T-helper 2 cell treated with Interferon-gamma antibody and Interleukin-4, amounts not matched to agents 5 μg/mL and 100 μg/mL, for 36 hours (primary cell): ENCODE measurements at regions not wholly inside any gene's neighbourhood (a gene's known extent, or its start where the extent isn't known, plus 50 kb on each side); places are given as distances from the start of the nearest gene placed in this dataset.
"Not testable (repeated sequence)": the region's sequence is repeated elsewhere in the genome, so short reads cannot be mapped to it uniquely, and the experiment has no call there.

Experiments used
- DNase-seq: peaks from one replicate; pipeline ENCODE4 v3.0.0; 2021; ENCODE audit warnings: low spot score
- H3K27ac Mint-ChIP-seq: one replicate; pipeline ENCODE4 v1.8.0; 2021; ENCODE audit warnings: mild to moderate bottlenecking, mixed read lengths
- H3K27me3 Mint-ChIP-seq: one replicate; pipeline ENCODE4 v1.8.0; 2021; ENCODE audit warnings: low read depth, mixed read lengths
- H3K36me3 Mint-ChIP-seq: one replicate; pipeline ENCODE4 v1.8.0; 2021; ENCODE audit warnings: low read depth, mixed read lengths
- H3K4me1 Mint-ChIP-seq: one replicate; pipeline ENCODE4 v1.8.0; 2021; ENCODE audit warnings: low read depth, mixed read lengths
- H3K4me3 Mint-ChIP-seq: one replicate; pipeline ENCODE4 v1.8.0; 2022; ENCODE audit warnings: mild to moderate bottlenecking, moderate library complexity, mixed read lengths
- H3K9me3 Mint-ChIP-seq: one replicate; pipeline ENCODE4 v1.8.0; 2021; ENCODE audit warnings: mixed read lengths

DNA sequence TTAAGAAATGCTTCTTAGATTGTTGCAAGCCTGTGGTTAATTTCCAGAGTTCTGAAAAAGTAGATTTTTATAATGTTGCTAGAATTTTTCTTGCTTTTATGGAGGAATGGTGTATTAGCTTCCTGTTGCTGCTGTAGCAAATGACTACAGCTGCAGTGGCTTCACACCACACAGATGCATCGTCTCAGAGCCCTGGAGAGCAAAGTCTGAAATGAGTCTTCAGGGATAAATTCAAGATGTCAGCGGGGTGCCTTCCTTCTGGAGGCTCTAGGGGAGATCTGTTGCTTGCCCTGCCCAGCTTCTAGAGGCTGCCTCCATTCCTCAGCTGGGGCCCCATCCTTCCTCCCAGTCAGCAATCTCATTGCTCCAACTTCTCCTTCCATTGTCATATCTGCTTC is 187.8 kb downstream of the ZNF516 start:
- Mint-ChIP-seq H3K27ac (no peak overlapping the region), H3K4me1 (no peaks in the 10 kb centered on the region)

DNA sequence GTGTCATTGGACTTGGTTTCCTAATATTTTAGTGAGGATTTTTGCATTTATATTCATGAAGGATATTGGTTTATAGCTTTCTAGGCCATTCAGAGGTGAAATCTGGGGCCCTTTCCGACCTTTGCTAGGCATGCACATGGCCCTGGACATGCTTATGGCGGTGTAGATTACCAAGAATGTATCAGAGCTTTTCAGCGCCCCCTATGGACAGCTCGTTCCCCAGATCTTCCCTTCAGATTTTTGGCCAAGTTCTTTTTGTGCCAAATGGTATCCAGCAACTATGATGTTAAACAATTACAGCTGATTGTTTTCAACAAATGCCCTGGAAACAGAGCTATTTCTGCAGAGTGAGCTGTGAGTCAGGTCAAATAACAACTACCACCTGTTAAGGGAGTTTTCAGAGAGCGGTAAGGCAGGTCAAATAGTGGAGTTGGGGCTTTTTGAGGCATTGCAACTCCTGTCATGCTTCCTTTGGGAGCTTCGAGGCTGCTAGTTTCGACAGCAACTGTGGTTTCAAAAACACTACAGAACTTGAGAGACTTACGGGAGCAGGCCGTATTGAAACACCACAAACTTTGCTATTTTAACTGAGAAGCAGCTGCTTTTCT is 188.3 kb downstream of the ZNF516 start:
- no peak for DNase-seq
- H3K36me3 Mint-ChIP-seq = no peaks in the 10 kb centered on the region
- no peaks in the 10 kb centered on the region for H3K4me1 Mint-ChIP-seq
- H3K27me3 Mint-ChIP-seq = peaks cover under 1% of the 10 kb centered on the region
- H3K9me3 Mint-ChIP-seq = no peaks in the 10 kb centered on the region
- H3K27ac Mint-ChIP-seq = no peak overlapping the region
- H3K4me3 Mint-ChIP-seq = no peak overlapping the region

More for the DNA sequence above, 187.8 kb downstream of the ZNF516 start:
- Mint-ChIP-seq H3K36me3 (no peaks in the 10 kb centered on the region), H3K27me3 (peaks cover 3% of the 10 kb centered on the region), H3K4me3 (no peak overlapping the region), H3K9me3 (no peaks in the 10 kb centered on the region)
- no peak for DNase-seq

DNA sequence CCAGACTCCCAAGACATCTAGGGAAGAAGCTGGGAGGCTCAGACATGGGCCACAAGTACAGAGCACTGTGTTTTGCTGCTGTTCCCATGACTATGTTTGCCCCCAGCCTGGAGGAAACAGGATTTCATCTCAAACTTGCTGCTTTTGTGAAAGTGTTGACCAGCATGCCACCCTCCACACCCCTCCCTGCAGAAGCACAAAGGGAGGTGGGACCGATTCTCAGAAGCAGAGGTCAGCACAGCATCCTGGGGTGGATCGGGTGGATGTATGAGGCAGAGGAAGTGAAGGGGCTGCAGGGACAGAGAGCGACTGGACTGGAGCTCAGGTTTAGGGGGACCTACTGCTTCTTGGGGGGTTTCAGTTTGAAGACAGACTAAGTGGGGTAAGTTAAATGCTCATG is 209.2 kb downstream of the ZNF516 start:
- H3K36me3 Mint-ChIP-seq = no peaks in the 10 kb centered on the region
- H3K4me3 Mint-ChIP-seq = no peak overlapping the region
- no peaks in the 10 kb centered on the region for H3K4me1 Mint-ChIP-seq
- H3K9me3 Mint-ChIP-seq = no peaks in the 10 kb centered on the region
- no peak for DNase-seq
- H3K27ac Mint-ChIP-seq = no peak overlapping the region
- no peaks in the 10 kb centered on the region for H3K27me3 Mint-ChIP-seq

DNA sequence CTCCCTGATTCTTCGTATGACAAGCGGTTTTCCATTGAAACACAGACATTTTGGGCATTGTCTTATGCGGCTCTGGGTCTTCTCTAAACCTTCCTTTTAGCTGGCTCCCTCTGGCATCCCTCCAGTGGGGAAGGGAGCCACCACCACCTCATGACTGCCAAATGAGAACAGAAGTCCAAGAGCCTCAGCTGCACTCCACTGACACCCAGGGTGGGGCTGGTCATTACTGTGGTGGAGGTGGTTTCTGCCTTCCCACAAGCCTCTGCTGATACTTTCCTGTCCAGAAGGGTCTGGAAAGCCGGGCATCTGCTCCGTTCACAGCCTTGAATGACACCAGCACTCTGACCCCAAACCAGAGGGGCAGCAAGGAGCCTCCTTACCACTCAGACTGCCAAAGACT is 213.5 kb downstream of the ZNF516 start:
- Mint-ChIP-seq H3K27ac (no peak overlapping the region), H3K9me3 (no peaks in the 10 kb centered on the region), H3K4me3 (no peak overlapping the region), H3K36me3 (no peaks in the 10 kb centered on the region), H3K4me1 (no peaks in the 10 kb centered on the region), H3K27me3 (no peaks in the 10 kb centered on the region)
- DNase-seq = no peak

DNA sequence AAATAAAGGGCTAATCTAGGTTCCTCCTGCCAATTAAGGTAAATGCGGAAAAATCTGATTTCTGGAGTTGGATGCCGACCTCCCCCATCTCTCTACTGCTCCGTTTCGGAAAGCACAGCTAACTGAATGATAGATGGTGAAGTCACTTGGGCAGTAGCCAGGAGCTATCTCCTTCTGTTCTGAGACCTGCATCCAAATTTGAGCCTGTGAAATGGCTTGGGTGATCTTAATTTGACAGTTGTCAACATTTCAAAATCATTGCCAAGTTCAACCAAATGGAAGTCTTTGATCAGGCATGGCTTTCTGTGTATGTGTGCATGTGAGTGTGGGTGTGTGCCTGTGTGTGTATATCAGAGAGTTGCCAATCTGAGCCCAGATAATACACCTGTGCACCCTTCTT is 217.2 kb downstream of the ZNF516 start:
- Mint-ChIP-seq H3K4me3 (no peak overlapping the region), H3K9me3 (no peaks in the 10 kb centered on the region), H3K4me1 (no peaks in the 10 kb centered on the region), H3K27me3 (no peaks in the 10 kb centered on the region), H3K27ac (no peak overlapping the region), H3K36me3 (no peaks in the 10 kb centered on the region)
- DNase-seq = no peak

DNA sequence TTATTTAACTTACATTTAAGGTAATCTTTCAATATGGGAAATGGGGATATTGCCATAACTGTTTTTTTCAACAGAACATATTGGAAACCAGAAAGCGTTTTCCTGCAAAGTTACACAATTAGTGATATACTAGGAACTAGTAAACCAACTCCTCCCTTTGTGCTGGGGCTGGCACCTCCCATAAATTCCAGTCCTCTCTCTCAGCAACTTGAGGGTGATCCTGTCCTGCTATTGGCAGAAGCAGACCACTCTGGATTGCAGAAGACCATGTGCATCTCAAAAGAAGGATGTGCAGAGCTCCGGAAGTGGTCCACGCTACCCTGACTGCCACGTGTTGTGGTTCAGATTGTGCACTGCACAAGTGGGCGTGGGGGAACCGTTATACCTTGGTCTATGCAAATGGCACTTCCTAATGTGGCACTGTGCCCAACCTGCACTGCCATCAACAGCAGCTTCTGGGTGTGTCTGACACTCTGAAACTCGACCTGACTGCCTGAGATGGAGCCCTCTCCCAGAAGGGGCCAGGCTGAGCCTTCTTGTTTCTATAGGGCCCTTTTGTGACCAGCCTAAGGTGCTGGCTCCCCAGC is 219.2 kb downstream of the ZNF516 start:
- H3K4me1 Mint-ChIP-seq = no peaks in the 10 kb centered on the region

DNA sequence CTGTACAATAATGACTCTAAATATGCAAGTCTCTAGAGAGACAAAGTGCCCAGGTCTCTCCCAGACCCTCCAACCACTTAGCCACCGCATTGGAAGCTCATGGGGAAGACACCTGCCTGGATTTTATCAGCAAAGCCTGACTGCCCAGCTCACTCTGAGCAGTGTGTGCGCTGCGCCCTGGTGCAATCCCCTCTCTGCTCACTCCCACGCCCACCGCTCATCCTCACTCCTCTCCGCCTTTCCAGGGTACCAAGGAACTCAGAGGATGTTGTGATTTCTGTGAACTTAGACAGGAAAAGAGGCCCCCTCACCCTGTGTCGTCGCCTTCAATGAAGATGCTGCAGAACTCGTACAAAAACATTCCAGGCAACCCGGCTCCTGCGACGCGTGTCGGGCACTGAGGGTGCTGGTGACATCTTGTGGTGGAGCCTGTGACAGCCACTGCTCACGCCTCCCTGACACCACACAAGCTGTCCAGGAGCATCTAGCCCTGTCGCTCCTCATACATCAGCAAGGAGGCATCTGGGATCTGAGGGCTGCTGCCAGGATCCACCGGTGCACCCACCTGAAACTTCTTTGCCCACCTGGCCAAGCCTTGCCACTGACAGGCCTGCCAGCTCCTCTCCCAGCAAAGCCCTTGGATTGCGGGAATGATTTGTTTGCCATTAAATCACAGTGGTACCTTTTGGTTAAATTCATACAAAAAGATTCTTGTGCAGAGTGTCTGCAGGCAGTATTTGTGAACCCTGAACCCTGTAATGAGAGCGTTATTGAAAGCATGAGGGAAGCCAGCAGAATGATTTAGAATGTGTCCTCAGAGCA is 220.4 kb downstream of the ZNF516 start:
- H3K27ac Mint-ChIP-seq = no peak overlapping the region

More for the DNA sequence above, 219.2 kb downstream of the ZNF516 start:
- Mint-ChIP-seq H3K36me3 (no peaks in the 10 kb centered on the region), H3K27ac (no peak overlapping the region), H3K4me3 (no peak overlapping the region), H3K9me3 (no peaks in the 10 kb centered on the region), H3K27me3 (no peaks in the 10 kb centered on the region)
- DNase-seq = no peak

DNA sequence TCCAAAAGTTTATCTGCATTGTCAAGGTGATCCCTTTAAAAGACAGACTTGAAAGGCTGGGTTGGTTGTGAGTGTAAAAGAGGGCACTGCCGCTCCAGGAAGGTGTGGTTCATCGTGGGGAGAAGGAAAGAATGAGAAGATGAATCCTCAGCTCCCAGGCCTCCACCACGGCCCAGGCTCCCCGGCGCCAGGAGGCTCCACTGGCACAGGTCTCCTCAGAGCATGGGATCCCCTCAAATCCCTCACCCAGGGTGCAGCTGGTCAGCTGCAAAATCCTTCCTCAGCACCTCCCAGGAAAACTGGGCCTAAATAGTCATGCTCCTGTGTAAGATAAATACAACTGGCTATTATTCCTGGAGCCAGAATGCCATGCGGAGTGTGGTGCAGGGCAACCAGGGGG is 221.1 kb downstream of the ZNF516 start:
- H3K4me1 Mint-ChIP-seq = no peaks in the 10 kb centered on the region
- H3K27ac Mint-ChIP-seq = no peak overlapping the region
- H3K4me3 Mint-ChIP-seq = no peak overlapping the region
- no peaks in the 10 kb centered on the region for H3K27me3 Mint-ChIP-seq
- H3K36me3 Mint-ChIP-seq = no peaks in the 10 kb centered on the region
- H3K9me3 Mint-ChIP-seq = no peaks in the 10 kb centered on the region
- no peak for DNase-seq

More for the DNA sequence above, 220.4 kb downstream of the ZNF516 start:
- Mint-ChIP-seq H3K36me3 (no peaks in the 10 kb centered on the region), H3K9me3 (no peaks in the 10 kb centered on the region), H3K27me3 (no peaks in the 10 kb centered on the region), H3K4me3 (no peak overlapping the region), H3K4me1 (no peaks in the 10 kb centered on the region)
- DNase-seq = no peak

DNA sequence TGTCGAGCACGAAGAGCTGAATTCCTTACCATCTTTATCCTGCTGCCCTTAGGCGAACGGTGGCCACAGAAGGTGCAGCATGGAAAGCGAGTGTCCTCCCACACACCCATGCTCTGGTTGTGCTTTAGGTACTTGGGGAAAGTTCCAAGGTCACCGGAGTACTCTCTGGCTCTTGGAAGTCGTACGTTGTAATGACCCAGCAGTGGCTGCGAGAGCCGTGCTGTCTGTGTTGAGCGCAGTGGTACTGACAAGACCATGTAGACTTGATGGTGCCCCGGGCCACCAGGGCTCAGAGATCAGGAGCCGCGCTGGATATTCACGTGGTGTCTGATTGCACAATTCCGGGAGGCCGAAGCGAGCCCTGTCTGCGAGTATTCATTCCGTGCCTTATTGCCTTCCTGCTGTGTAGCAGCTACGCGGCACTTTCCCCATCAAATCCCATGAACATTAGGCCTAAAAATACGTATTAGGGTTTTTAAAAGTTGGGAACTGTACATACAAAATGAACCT is 222.0 kb downstream of the ZNF516 start:
- DNase-seq = no peak
- no peaks in the 10 kb centered on the region for H3K36me3 Mint-ChIP-seq
- H3K9me3 Mint-ChIP-seq = no peaks in the 10 kb centered on the region
- H3K4me3 Mint-ChIP-seq = no peak overlapping the region
- H3K27ac Mint-ChIP-seq = no peak overlapping the region
- H3K27me3 Mint-ChIP-seq = no peaks in the 10 kb centered on the region
- H3K4me1 Mint-ChIP-seq = no peaks in the 10 kb centered on the region

DNA sequence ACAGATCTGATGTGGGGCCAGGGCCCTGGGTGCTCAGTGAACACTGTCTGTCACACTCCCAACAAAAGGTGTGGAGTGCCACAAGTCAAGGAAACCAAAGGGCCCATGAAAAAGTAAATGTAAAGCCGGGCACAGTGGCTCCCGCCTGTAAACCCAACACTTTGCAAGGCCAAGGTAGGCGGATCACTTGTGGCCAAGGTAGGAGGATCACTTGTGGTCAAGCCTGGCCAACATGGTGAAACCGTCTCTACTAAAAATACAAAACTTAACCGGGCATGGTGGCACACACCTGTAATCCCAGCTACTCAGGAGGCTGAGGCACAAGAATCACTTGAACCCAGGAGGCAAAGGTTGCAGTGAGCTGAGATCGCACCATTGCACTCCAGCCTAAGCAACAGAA is 227.6 kb downstream of the ZNF516 start:
- H3K9me3 Mint-ChIP-seq, H3K4me3 Mint-ChIP-seq, H3K36me3 Mint-ChIP-seq, H3K27me3 Mint-ChIP-seq, H3K27ac Mint-ChIP-seq, H3K4me1 Mint-ChIP-seq, DNase-seq: not testable (repeated sequence)

DNA sequence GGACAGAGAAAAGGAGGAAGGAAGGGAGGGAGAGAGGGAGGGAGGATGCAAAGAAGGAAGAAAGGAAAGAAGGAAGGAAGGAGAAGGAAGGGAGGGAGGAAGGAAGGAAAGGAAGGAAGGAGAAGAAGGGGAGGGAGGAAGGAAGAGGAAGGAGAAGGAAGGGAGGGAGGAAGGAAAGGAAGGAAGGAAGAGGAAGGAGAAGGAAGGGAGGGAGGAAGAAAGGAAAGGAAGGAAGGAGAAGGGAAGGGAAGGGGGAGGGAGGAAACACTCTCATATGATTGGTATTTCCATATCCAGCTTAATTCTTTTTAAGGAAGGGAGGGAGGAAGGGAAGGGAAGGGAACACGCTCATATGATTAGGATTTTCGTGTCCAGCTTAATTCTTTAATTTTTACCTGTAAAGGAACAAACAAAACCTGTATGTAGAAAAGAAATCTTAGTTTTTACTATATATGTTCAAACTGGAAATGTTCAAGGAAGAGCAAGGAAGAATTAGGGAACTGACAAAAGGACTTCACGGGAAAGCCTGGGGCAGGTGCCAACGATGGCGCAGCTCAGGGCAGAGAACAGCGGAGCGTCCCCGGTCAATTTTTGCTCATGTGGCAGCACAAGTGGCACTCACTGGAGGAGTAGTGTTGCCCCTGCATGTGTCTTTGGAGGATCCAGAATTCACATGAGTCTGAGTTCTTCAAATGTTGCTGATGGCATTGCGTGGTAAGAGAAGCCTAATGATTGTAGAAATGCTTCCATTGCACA is 228.6 kb downstream of the ZNF516 start:
- Mint-ChIP-seq H3K27ac (no peak overlapping the region), H3K36me3 (no peaks in the 10 kb centered on the region), H3K4me1 (no peaks in the 10 kb centered on the region), H3K9me3 (no peaks in the 10 kb centered on the region), H3K4me3 (no peak overlapping the region), H3K27me3 (peaks cover 2% of the 10 kb centered on the region)
- no peak for DNase-seq

DNA sequence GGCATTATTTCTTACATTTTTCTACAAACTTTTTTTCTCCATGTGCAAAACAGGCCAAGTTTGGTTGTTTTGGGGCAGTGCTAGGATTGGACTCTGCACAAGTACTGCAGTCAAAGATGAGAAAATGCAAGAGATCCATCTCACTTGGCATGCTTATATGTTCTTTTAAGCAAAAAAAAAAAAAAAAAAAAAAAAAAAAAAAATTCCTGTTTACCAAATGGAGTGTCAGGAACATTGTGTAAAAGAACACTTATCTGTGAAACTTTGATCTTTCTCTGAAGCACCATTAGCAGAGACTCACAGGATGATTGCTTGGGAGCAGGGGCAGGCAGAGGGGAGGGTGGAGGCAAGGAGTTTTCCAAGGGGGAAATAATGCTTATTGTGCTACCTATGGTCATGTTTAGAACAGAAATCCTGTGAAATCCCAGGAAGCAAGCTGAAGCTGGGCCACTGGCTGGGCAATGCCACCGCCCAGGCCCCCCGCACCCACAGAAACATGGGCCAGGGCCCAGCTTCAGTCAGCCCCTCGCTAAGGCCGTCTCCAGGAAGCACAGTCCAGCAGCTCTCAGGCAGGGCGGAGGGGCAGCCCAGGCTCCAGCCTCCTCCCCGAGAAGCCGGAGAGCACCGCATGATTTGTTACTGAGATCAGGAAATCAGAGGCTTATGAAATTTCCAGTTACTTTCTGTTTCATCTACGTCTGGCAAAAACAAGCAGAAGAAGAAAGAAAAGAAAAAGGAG is 229.4 kb downstream of the ZNF516 start:
- Mint-ChIP-seq H3K4me3 (no peak overlapping the region), H3K9me3 (no peaks in the 10 kb centered on the region), H3K4me1 (no peaks in the 10 kb centered on the region), H3K36me3 (no peaks in the 10 kb centered on the region), H3K27me3 (peaks cover 2% of the 10 kb centered on the region), H3K27ac (no peak overlapping the region)
- DNase-seq = no peak

DNA sequence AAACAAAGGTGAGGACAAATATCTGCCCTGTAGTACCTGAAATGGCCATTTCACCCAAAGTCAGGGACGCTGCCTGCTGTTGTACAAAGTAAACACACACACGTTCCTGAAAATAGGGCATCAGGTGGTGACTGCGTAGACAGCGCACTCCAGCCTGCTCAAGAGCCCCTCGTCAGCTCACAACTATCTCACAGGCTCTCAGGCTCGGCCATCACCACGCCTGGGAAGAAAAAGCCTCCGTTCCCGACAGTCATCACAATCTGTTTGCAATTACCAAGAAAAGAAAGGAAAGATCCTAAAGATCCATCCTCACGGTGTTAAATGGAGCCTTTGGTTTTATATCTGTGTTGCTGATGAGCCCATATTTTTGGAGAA is 230.2 kb downstream of the ZNF516 start:
- Mint-ChIP-seq H3K27me3 (peaks cover 2% of the 10 kb centered on the region), H3K9me3 (no peaks in the 10 kb centered on the region), H3K4me1 (no peaks in the 10 kb centered on the region), H3K27ac (no peak overlapping the region), H3K4me3 (no peak overlapping the region), H3K36me3 (no peaks in the 10 kb centered on the region)
- DNase-seq = no peak
